ENCODE measurements at regions not wholly inside any gene's neighbourhood (a gene's known extent, or its start where the extent isn't known, plus 50 kb on each side); places are given as distances from the start of the nearest gene placed in this dataset.

GRCh38 chr10:108097258-108097657, 932.8 kb upstream of the SORCS1 start:
- Mint-ChIP-seq H3K4me1 (no peaks in the 10 kb centered on the region), H3K36me3 (no peaks in the 10 kb centered on the region), H3K9me3 (ENCODE audit: low read depth) (peaks cover 3% of the 10 kb centered on the region), H3K4me3 (no peak overlapping the region), H3K27me3 (no peaks in the 10 kb centered on the region), H3K27ac (no peak overlapping the region)
- CTCF ChIA-PET: no interaction called here
- DNase-seq: no peak
- ATAC-seq: no peak

- ATAC-seq (no peak), DNase-seq (no peak)
- Mint-ChIP-seq H3K27me3 (no peaks in the 10 kb centered on the region), H3K9me3 (ENCODE audit: low read depth) (peaks cover 3% of the 10 kb centered on the region), H3K27ac (no peak overlapping the region), H3K4me1 (no peaks in the 10 kb centered on the region), H3K4me3 (no peak overlapping the region), H3K36me3 (no peaks in the 10 kb centered on the region)
- CTCF ChIA-PET: no interaction called here
These were observed 931.7 kb upstream of the SORCS1 start for GRCh38 chr10:108095932-108096925.

GRCh38 chr10:108090476-108091215, 926.1 kb upstream of the SORCS1 start:
- ATAC-seq (no peak), DNase-seq (no peak)
- no peaks in the 10 kb centered on the region for H3K4me1 Mint-ChIP-seq
- no peaks in the 10 kb centered on the region for H3K36me3 Mint-ChIP-seq
- H3K9me3 Mint-ChIP-seq (ENCODE audit: low read depth): no peaks in the 10 kb centered on the region
- no peak overlapping the region for H3K4me3 Mint-ChIP-seq
- CTCF ChIA-PET: no interaction called here
- H3K27ac Mint-ChIP-seq: no peak overlapping the region
- H3K27me3 Mint-ChIP-seq: no peaks in the 10 kb centered on the region

GRCh38 chr10:108086502-108086901, 922.0 kb upstream of the SORCS1 start:
- H3K27me3 Mint-ChIP-seq: no peaks in the 10 kb centered on the region
- CTCF ChIA-PET: no interaction called here
- no peak overlapping the region for H3K4me3 Mint-ChIP-seq
- ATAC-seq: no peak
- H3K36me3 Mint-ChIP-seq: no peaks in the 10 kb centered on the region
- DNase-seq: no peak
- no peaks in the 10 kb centered on the region for H3K9me3 Mint-ChIP-seq (ENCODE audit: low read depth)
- no peak overlapping the region for H3K27ac Mint-ChIP-seq
- no peaks in the 10 kb centered on the region for H3K4me1 Mint-ChIP-seq

GRCh38 chr10:108082596-108082995, 918.1 kb upstream of the SORCS1 start:
- Mint-ChIP-seq H3K27me3 (no peaks in the 10 kb centered on the region), H3K36me3 (no peaks in the 10 kb centered on the region), H3K9me3 (ENCODE audit: low read depth) (no peaks in the 10 kb centered on the region), H3K27ac (no peak overlapping the region), H3K4me3 (no peak overlapping the region), H3K4me1 (no peaks in the 10 kb centered on the region)
- ATAC-seq: no peak
- DNase-seq: no peak
- CTCF ChIA-PET: no interaction called here

- Mint-ChIP-seq H3K9me3 (ENCODE audit: low read depth) (peaks cover 4% of the 10 kb centered on the region), H3K27me3 (no peaks in the 10 kb centered on the region), H3K27ac (no peak overlapping the region), H3K4me3 (no peak overlapping the region), H3K4me1 (no peaks in the 10 kb centered on the region), H3K36me3 (no peaks in the 10 kb centered on the region)
- no peak for DNase-seq
- no peak for ATAC-seq
- CTCF ChIA-PET: no interaction called here
These were observed 913.8 kb upstream of the SORCS1 start for GRCh38 chr10:108078263-108078662.

GRCh38 chr10:108072466-108072865, 908.0 kb upstream of the SORCS1 start:
- DNase-seq (no peak), ATAC-seq (no peak)
- peaks cover 8% of the 10 kb centered on the region for H3K9me3 Mint-ChIP-seq (ENCODE audit: low read depth)
- H3K4me1 Mint-ChIP-seq: no peaks in the 10 kb centered on the region
- CTCF ChIA-PET: no interaction called here
- no peaks in the 10 kb centered on the region for H3K36me3 Mint-ChIP-seq
- H3K27me3 Mint-ChIP-seq: no peaks in the 10 kb centered on the region
- H3K27ac Mint-ChIP-seq: no peak overlapping the region
- no peak overlapping the region for H3K4me3 Mint-ChIP-seq

- DNase-seq (no peak), ATAC-seq (no peak)
- Mint-ChIP-seq H3K36me3 (no peaks in the 10 kb centered on the region), H3K4me1 (no peaks in the 10 kb centered on the region), H3K27me3 (no peaks in the 10 kb centered on the region), H3K9me3 (ENCODE audit: low read depth) (peaks cover 8% of the 10 kb centered on the region), H3K4me3 (no peak overlapping the region), H3K27ac (no peak overlapping the region)
- CTCF ChIA-PET: no interaction called here
These were observed 906.3 kb upstream of the SORCS1 start for GRCh38 chr10:108070789-108071188.

- no peak overlapping the region for H3K4me3 Mint-ChIP-seq
- CTCF ChIA-PET: no interaction called here
- ATAC-seq (no peak), DNase-seq (no peak)
- peaks cover 9% of the 10 kb centered on the region for H3K9me3 Mint-ChIP-seq (ENCODE audit: low read depth)
- no peak overlapping the region for H3K27ac Mint-ChIP-seq
- H3K27me3 Mint-ChIP-seq: no peaks in the 10 kb centered on the region
- H3K4me1 Mint-ChIP-seq: no peaks in the 10 kb centered on the region
- H3K36me3 Mint-ChIP-seq: no peaks in the 10 kb centered on the region
These were observed 904.6 kb upstream of the SORCS1 start for GRCh38 chr10:108069096-108069495.

GRCh38 chr10:108064746-108065260, 900.3 kb upstream of the SORCS1 start:
- DNase-seq: no peak

GRCh38 chr10:108060246-108060645, 895.7 kb upstream of the SORCS1 start:
- no peak overlapping the region for H3K27ac Mint-ChIP-seq
- no peak overlapping the region for H3K4me3 Mint-ChIP-seq
- no peaks in the 10 kb centered on the region for H3K4me1 Mint-ChIP-seq
- no peak for DNase-seq
- CTCF ChIA-PET: no interaction called here
- H3K27me3 Mint-ChIP-seq: no peaks in the 10 kb centered on the region
- H3K36me3 Mint-ChIP-seq: no peaks in the 10 kb centered on the region
- ATAC-seq: no peak
- peaks cover 7% of the 10 kb centered on the region for H3K9me3 Mint-ChIP-seq (ENCODE audit: low read depth)

More at GRCh38 chr10:108064746-108065260, 900.3 kb upstream of the SORCS1 start:
- CTCF ChIA-PET: no interaction called here
- Mint-ChIP-seq H3K36me3 (no peaks in the 10 kb centered on the region), H3K27me3 (no peaks in the 10 kb centered on the region), H3K4me3 (no peak overlapping the region), H3K4me1 (no peaks in the 10 kb centered on the region), H3K27ac (no peak overlapping the region), H3K9me3 (ENCODE audit: low read depth) (peaks cover 9% of the 10 kb centered on the region)
- no peak for ATAC-seq

- DNase-seq (no peak), ATAC-seq (no peak)
- CTCF ChIA-PET: no interaction called here
- H3K27me3 Mint-ChIP-seq: no peaks in the 10 kb centered on the region
- no peak overlapping the region for H3K4me3 Mint-ChIP-seq
- H3K27ac Mint-ChIP-seq: no peak overlapping the region
- peaks cover 12% of the 10 kb centered on the region for H3K9me3 Mint-ChIP-seq (ENCODE audit: low read depth)
- H3K4me1 Mint-ChIP-seq: no peaks in the 10 kb centered on the region
- H3K36me3 Mint-ChIP-seq: no peaks in the 10 kb centered on the region
These were observed 891.0 kb upstream of the SORCS1 start for GRCh38 chr10:108055506-108055905.

GRCh38 chr10:108052981-108053380, 888.5 kb upstream of the SORCS1 start:
- H3K27ac Mint-ChIP-seq: no peak overlapping the region
- DNase-seq: no peak
- H3K27me3 Mint-ChIP-seq: no peaks in the 10 kb centered on the region
- CTCF ChIA-PET: no interaction called here
- H3K36me3 Mint-ChIP-seq: no peaks in the 10 kb centered on the region
- no peak overlapping the region for H3K4me3 Mint-ChIP-seq
- H3K9me3 Mint-ChIP-seq (ENCODE audit: low read depth): peaks cover 15% of the 10 kb centered on the region
- ATAC-seq: no peak
- H3K4me1 Mint-ChIP-seq: no peaks in the 10 kb centered on the region

- DNase-seq: no peak
- Mint-ChIP-seq H3K9me3 (ENCODE audit: low read depth) (peaks cover 13% of the 10 kb centered on the region), H3K27me3 (no peaks in the 10 kb centered on the region), H3K4me1 (no peaks in the 10 kb centered on the region), H3K4me3 (no peak overlapping the region), H3K27ac (no peak overlapping the region), H3K36me3 (no peaks in the 10 kb centered on the region)
- CTCF ChIA-PET: no interaction called here
- no peak for ATAC-seq
These were observed 886.7 kb upstream of the SORCS1 start for GRCh38 chr10:108051218-108051617.

Measured in activated CD8-positive, alpha-beta memory T cell treated with anti-CD3 and anti-CD28 coated beads, Interleukin-2, amount 10 ng/mL, durations not matched to agents 7 days and 5 days (primary cell).